H1 (cell line): ENCODE measurements at regions not wholly inside any gene's neighbourhood (a gene's known extent, or its start where the extent isn't known, plus 50 kb on each side); places are given as distances from the start of the nearest gene placed in this dataset.

ENCODE experiments used
- CTCF ChIA-PET: fragments of 300-600 bp; sonication (Branson Sonifier 250); formaldehyde crosslinking; loops from one replicate; lab custom pipeline; 2021; ENCODE audit not compliant: partially characterized antibody; lab: Charles Lee
- POLR2A ChIA-PET: fragments of 300-600 bp; sonication (Branson Sonifier 250); formaldehyde crosslinking; loops from one replicate; lab custom pipeline; 2021; ENCODE audit warnings: inconsistent platforms; ENCODE audit not compliant: partially characterized antibody; lab: Charles Lee
- DNase-seq, 2 experiments: peaks; one replicate each; pipeline versions ENCODE4 v3.0.0 to v3.0.0-alpha.2; 2010 to 2022; ENCODE audit warnings: low spot score in 2 of 2, low read depth in 1 of 2, mixed read lengths in 1 of 2
- FAIRE-seq: peaks from 2 replicates; lab custom pipeline; 2011; peaks lifted over from hg19 to GRCh38; lab: Jason Lieb, UNC
- H2AFZ ChIP-seq: 2 replicates; pipeline ENCODE4 v1.8.1; 2012; ENCODE audit warnings: low read length, inconsistent platforms
- H2AK5ac ChIP-seq: 2 replicates; pipeline ENCODE4 v1.6.1; 2013; ENCODE audit warnings: low read depth, low read length
- H2BK120ac ChIP-seq: replicated peaks from 2 replicates; pipeline ENCODE3; 2013; ENCODE audit warnings: low read depth, low read length, inconsistent platforms
- H2BK12ac ChIP-seq: 2 replicates; pipeline ENCODE4 v1.6.1; 2013; ENCODE audit warnings: low read depth, low read length
- H2BK15ac ChIP-seq: 2 replicates; pipeline ENCODE4 v1.6.1; 2013; ENCODE audit warnings: low read length
- H2BK20ac ChIP-seq: 2 replicates; pipeline ENCODE4 v1.6.1; 2013; ENCODE audit warnings: low read length
- H2BK5ac ChIP-seq: 2 replicates; pipeline ENCODE4 v1.6.1; 2013; ENCODE audit warnings: low read depth, low read length
- H3K14ac ChIP-seq: 2 replicates; pipeline ENCODE4 v1.6.1; 2013; ENCODE audit warnings: inconsistent platforms; ENCODE audit not compliant: insufficient read length
- H3K18ac ChIP-seq: 2 replicates; pipeline ENCODE4 v1.6.1; 2013; ENCODE audit warnings: low read length; ENCODE audit errors: extremely low read depth
- H3K23ac ChIP-seq: 2 replicates; pipeline ENCODE4 v1.6.1; 2013; ENCODE audit warnings: inconsistent platforms; ENCODE audit not compliant: insufficient read length
- H3K23me2 ChIP-seq: 2 replicates; pipeline ENCODE4 v1.6.1; 2013; ENCODE audit warnings: low read depth, low read length
- H3K27ac ChIP-seq: 2 replicates; pipeline ENCODE4 v1.6.1; 2011; ENCODE audit warnings: low read depth, low read length, inconsistent platforms
- H3K27me3 ChIP-seq, 4 experiments: replicated peaks in 1 of 4; 1 replicate in 1 of 4; 2 replicates in 3 of 4; pipeline versions ENCODE4 v1.6.1 to v1.8.1; 2011 to 2013; ENCODE audit warnings: low read length in 3 of 4, mild to moderate bottlenecking in 3 of 4, inconsistent platforms in 2 of 4, mixed read lengths in 2 of 4, moderate library complexity in 1 of 4; ENCODE audit not compliant: control insufficient read depth in 3 of 4, insufficient read depth in 3 of 4; ENCODE audit errors: extremely low read depth in 1 of 4
- H3K36me3 ChIP-seq, 4 experiments: 2 replicates each; pipeline versions ENCODE4 v1.6.1 to v1.8.1; 2011 to 2013; ENCODE audit warnings: mild to moderate bottlenecking in 4 of 4, low read length in 3 of 4, moderate library complexity in 2 of 4, control low read depth in 1 of 4, inconsistent platforms in 1 of 4; ENCODE audit not compliant: insufficient read depth in 4 of 4, control insufficient read depth in 2 of 4
- H3K4ac ChIP-seq: replicated peaks from 2 replicates; pipeline ENCODE3; 2013; ENCODE audit warnings: low read length, low read depth, mixed read lengths, inconsistent platforms; ENCODE audit not compliant: insufficient read length
- H3K4me1 ChIP-seq, 4 experiments: replicated peaks in 1 of 4; 1 replicate in 1 of 4; 2 replicates in 3 of 4; pipeline versions ENCODE4 v1.6.1 to v1.8.1; 2011 to 2013; ENCODE audit warnings: low read length in 3 of 4, inconsistent platforms in 2 of 4, mixed read lengths in 1 of 4; ENCODE audit not compliant: insufficient read depth in 4 of 4, control insufficient read depth in 3 of 4
- H3K4me2 ChIP-seq, 2 experiments: 2 replicates each; pipeline versions ENCODE4 v1.6.1 to v1.8.1; 2011 to 2013; ENCODE audit warnings: low read depth in 2 of 2, low read length in 2 of 2, control low read depth in 1 of 2, inconsistent platforms in 1 of 2, mild to moderate bottlenecking in 1 of 2; ENCODE audit not compliant: insufficient read depth in 1 of 2
- H3K4me3 ChIP-seq, 4 experiments: fragments of 200-600, 300-600 bp in 1 of 4; sonication (generic), shearing (Covaris generic), sonication (Bioruptor Twin) in 1 of 4; 2 replicates each; pipeline versions ENCODE4 v1.5.1 to v1.8.1; 2011 to 2016; ENCODE audit warnings: low read length in 4 of 4, low read depth in 3 of 4, control low read depth in 2 of 4, inconsistent platforms in 2 of 4, mild to moderate bottlenecking in 2 of 4, mixed read lengths in 1 of 4, moderate library complexity in 1 of 4; ENCODE audit not compliant: insufficient read depth in 2 of 4; ENCODE audit errors: extremely low read depth in 1 of 4
- H3K56ac ChIP-seq: replicated peaks from 2 replicates; pipeline ENCODE3; 2013; ENCODE audit warnings: low read depth, mild to moderate bottlenecking, mixed read lengths, low read length, inconsistent platforms; ENCODE audit not compliant: insufficient read length
- H3K79me1 ChIP-seq: 2 replicates; pipeline ENCODE4 v1.6.1; 2013; ENCODE audit warnings: low read depth, low read length, control low read depth
- H3K79me2 ChIP-seq, 2 experiments: 2 replicates each; pipeline versions ENCODE4 v1.6.1 to v1.8.1; 2012 to 2013; ENCODE audit warnings: low read length in 2 of 2, mild to moderate bottlenecking in 2 of 2, inconsistent platforms in 1 of 2; ENCODE audit not compliant: insufficient read depth in 2 of 2, control insufficient read depth in 1 of 2
- H3K9ac ChIP-seq, 4 experiments: replicated peaks in 1 of 4; 1 replicate in 1 of 4; 2 replicates in 3 of 4; pipeline versions ENCODE4 v1.6.1 to v1.8.1; 2011 to 2013; ENCODE audit warnings: low read depth in 3 of 4, low read length in 3 of 4, control low read depth in 2 of 4, mild to moderate bottlenecking in 2 of 4, moderate library complexity in 2 of 4, inconsistent platforms in 1 of 4; ENCODE audit errors: extremely low read depth in 1 of 4
- H3K9me3 ChIP-seq, 2 experiments: 2 replicates each; pipeline versions ENCODE4 v1.6.1 to v1.8.1; 2012 to 2013; ENCODE audit warnings: mild to moderate bottlenecking in 2 of 2, moderate library complexity in 2 of 2, control low read depth in 1 of 2, inconsistent platforms in 1 of 2, low read depth in 1 of 2, low read length in 1 of 2, mixed read lengths in 1 of 2; ENCODE audit not compliant: insufficient read depth in 2 of 2
- H4K20me1 ChIP-seq, 2 experiments: replicated peaks in 1 of 2; 2 replicates each; pipeline versions ENCODE3 to v1.8.1; 2011 to 2013; ENCODE audit warnings: inconsistent platforms in 2 of 2, low read length in 2 of 2, mild to moderate bottlenecking in 1 of 2; ENCODE audit not compliant: insufficient read depth in 2 of 2, control insufficient read depth in 1 of 2
- H4K5ac ChIP-seq: 2 replicates; pipeline ENCODE4 v1.6.1; 2013; ENCODE audit warnings: low read length, low read depth, mixed read lengths, inconsistent platforms; ENCODE audit not compliant: insufficient read length
- H4K8ac ChIP-seq: 2 replicates; pipeline ENCODE4 v1.8.0; 2013; ENCODE audit warnings: mild to moderate bottlenecking, moderate library complexity, low read length, inconsistent platforms; ENCODE audit not compliant: insufficient read depth; ENCODE audit errors: extremely low read depth
- H4K91ac ChIP-seq: replicated peaks from 2 replicates; pipeline ENCODE3; 2013; ENCODE audit warnings: low read length, mixed read lengths, inconsistent platforms; ENCODE audit not compliant: insufficient read length
- JUN ChIP-seq: IDR thresholded peaks from 2 replicates; pipeline ENCODE4 v1.6.1; 2011; ENCODE audit warnings: low read depth, mild to moderate bottlenecking, improper control_type of control experiment, low read length
- MAFK ChIP-seq: IDR thresholded peaks from 2 replicates; pipeline ENCODE4 v1.6.1; 2012; ENCODE audit warnings: low read depth, mild to moderate bottlenecking, improper control_type of control experiment, low read length
- WGBS, 2 experiments: shearing (Covaris generic) in 1 of 2; methylation state at CpG; one replicate each; pipeline versions ENCODE4 v1.1.6 to v1.1.7; 2013 to 2015; ENCODE audit warnings: low lambda C conversion rate in 2 of 2, mixed read lengths in 2 of 2, inconsistent platforms in 1 of 2, low coverage in 1 of 2, missing lambda C conversion rate in 1 of 2; ENCODE audit not compliant: insufficient replicate concordance in 2 of 2, insufficient coverage in 1 of 2, insufficient read length in 1 of 2; ENCODE audit errors: extremely low coverage in 1 of 2, missing lambda C conversion rate in 1 of 2; 5-methylcytosine and 5-hydroxymethylcytosine counted together

- no peak overlapping the region for H3K27ac ChIP-seq
- H3K23me2 ChIP-seq: no peaks in the 10 kb centered on the region
- no peak overlapping the region for H2AK5ac ChIP-seq
- no peaks in the 10 kb centered on the region for H3K9me3 ChIP-seq
- no peak overlapping the region for H3K56ac ChIP-seq
- H3K23ac ChIP-seq: no peak overlapping the region
- 0 out of 2 replicates have a peak overlapping the region, but pooled peaks have one; percentile 21 for H2AFZ ChIP-seq
- H3K9ac ChIP-seq: no peak overlapping the region
- no peaks in the 10 kb centered on the region for H3K27me3 ChIP-seq
- no peak overlapping the region for H2BK12ac ChIP-seq
- H3K4me3 ChIP-seq: no peak overlapping the region
- H3K14ac ChIP-seq: no peak overlapping the region
- no peaks in the 10 kb centered on the region for H3K79me2 ChIP-seq
- no peaks in the 10 kb centered on the region for H3K79me1 ChIP-seq
- no peak overlapping the region for H2BK120ac ChIP-seq
- no peak overlapping the region for H3K18ac ChIP-seq
- no peak overlapping the region for H3K4ac ChIP-seq
- no peak overlapping the region for H2BK15ac ChIP-seq
- H2BK20ac ChIP-seq: no peak overlapping the region
- no peaks in the 10 kb centered on the region for H4K20me1 ChIP-seq
- 91% methylated on average over 13 of the region's 13 CpGs; no CpG with 5 or more reads in 1 of the 2 experiments for WGBS, 2 experiments
- ChIA-PET CTCF (interaction anchor here (0.6 to 1.4 kb wide), 5 partner anchors 9 to 223 kb away, joined by 3 to 5 read pairs (median 3); no protein-coding TSS in a partner anchor), POLR2A (no interaction called here)
- H4K5ac ChIP-seq: no peak overlapping the region
- no peak overlapping the region for H4K91ac ChIP-seq
- H3K4me1 ChIP-seq: no peaks in the 10 kb centered on the region
- no peaks in the 10 kb centered on the region for H3K36me3 ChIP-seq
- no peak overlapping the region for H2BK5ac ChIP-seq
- no peak overlapping the region for H3K4me2 ChIP-seq
- H4K8ac ChIP-seq: no peak overlapping the region
- no peak for DNase-seq
- FAIRE-seq: no peak
- TF ChIP-seq MAFK (no peak), JUN (no peak)
Observed at GRCh38 chr7:25789701-25790640, 362.0 kb upstream of the NFE2L3 start.
